ENCODE measurements at regions not wholly inside any gene's neighbourhood (a gene's known extent, or its start where the extent isn't known, plus 50 kb on each side); places are given as distances from the start of the nearest gene placed in this dataset.

DNA sequence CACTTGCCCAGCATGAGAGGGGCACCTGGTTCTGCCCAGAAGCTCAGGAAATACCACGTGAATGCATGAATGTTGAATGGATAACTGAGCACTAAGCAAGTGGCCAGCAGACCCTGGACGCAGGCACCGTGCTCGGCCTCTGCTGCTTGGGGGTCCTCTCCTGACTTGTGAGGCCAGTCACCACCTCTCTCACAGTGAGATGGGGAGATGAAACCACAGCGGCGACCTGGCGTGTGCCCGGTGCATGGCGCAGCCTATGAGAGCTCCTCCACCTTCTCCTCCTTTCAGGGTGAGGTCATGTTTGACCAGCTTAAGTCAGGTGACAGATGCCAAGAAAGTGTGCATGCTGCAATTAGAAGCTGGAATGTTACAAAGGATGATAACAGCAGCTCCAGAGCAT lies 75.5 kb downstream of the HMX1 start:
- DNase-seq, result no peak
- no peak for ATAC-seq (ENCODE audit: low read depth)
- no peaks in the 10 kb centered on the region for H3K27me3 Mint-ChIP-seq
- H3K36me3 Mint-ChIP-seq, result no peaks in the 10 kb centered on the region
- H3K27ac Mint-ChIP-seq, result no peak overlapping the region
- no peaks in the 10 kb centered on the region for H3K9me3 Mint-ChIP-seq
- no peak overlapping the region for H3K4me3 Mint-ChIP-seq
- POLR2A ChIA-PET, result interaction anchor here (1.5 kb wide), 1 partner anchor 21 kb away, joined by 7 read pairs; no protein-coding TSS in a partner anchor
- H3K4me1 Mint-ChIP-seq, result no peaks in the 10 kb centered on the region

GRCh38 chr4:8795140-8795539 lies 76.5 kb downstream of the HMX1 start:
- no peaks in the 10 kb centered on the region for H3K9me3 Mint-ChIP-seq
- ATAC-seq (ENCODE audit: low read depth), result no peak
- H3K27me3 Mint-ChIP-seq, result no peaks in the 10 kb centered on the region
- no peaks in the 10 kb centered on the region for H3K36me3 Mint-ChIP-seq
- H3K27ac Mint-ChIP-seq, result no peak overlapping the region
- no peaks in the 10 kb centered on the region for H3K4me1 Mint-ChIP-seq
- DNase-seq, result no peak
- H3K4me3 Mint-ChIP-seq, result no peak overlapping the region
- POLR2A ChIA-PET, result no interaction called here

GRCh38 chr4:8794491-8794890 lies 77.1 kb downstream of the HMX1 start:
- ATAC-seq (ENCODE audit: low read depth) (no peak), DNase-seq (no peak)
- H3K4me1 Mint-ChIP-seq, result no peaks in the 10 kb centered on the region
- H3K9me3 Mint-ChIP-seq, result no peaks in the 10 kb centered on the region
- no peak overlapping the region for H3K4me3 Mint-ChIP-seq
- POLR2A ChIA-PET, result no interaction called here
- no peaks in the 10 kb centered on the region for H3K27me3 Mint-ChIP-seq
- H3K36me3 Mint-ChIP-seq, result no peaks in the 10 kb centered on the region
- no peak overlapping the region for H3K27ac Mint-ChIP-seq

- ATAC-seq (ENCODE audit: low read depth) (no peak), DNase-seq (no peak)
- POLR2A ChIA-PET, result no interaction called here
- Mint-ChIP-seq H3K4me1 (no peaks in the 10 kb centered on the region), H3K36me3 (no peaks in the 10 kb centered on the region), H3K4me3 (no peak overlapping the region), H3K9me3 (no peaks in the 10 kb centered on the region), H3K27me3 (no peaks in the 10 kb centered on the region), H3K27ac (no peak overlapping the region)
These were observed 78.0 kb downstream of the HMX1 start for GRCh38 chr4:8793571-8794160.

DNA sequence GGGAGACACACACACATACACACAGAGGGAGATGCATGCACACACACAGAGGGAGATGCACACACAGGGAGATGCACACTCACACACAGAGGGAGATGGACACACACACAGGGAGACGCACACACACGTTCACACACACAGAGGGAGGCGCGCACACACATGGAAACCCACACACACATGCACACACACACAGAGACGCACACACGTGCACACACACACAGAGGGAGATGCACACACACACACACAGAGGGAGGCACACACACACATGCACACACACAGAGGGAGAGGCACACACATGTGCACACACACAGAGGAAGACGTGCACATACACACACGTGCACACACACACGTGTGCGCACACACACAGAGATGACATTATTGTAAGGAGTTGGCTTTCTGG lies 79.1 kb downstream of the HMX1 start:
- no peak for ATAC-seq (ENCODE audit: low read depth)

GRCh38 chr4:8791609-8792008 lies 80.0 kb downstream of the HMX1 start:
- no peak overlapping the region for H3K4me3 Mint-ChIP-seq
- no peaks in the 10 kb centered on the region for H3K36me3 Mint-ChIP-seq
- ATAC-seq (ENCODE audit: low read depth), result no peak
- no peak overlapping the region for H3K27ac Mint-ChIP-seq
- H3K4me1 Mint-ChIP-seq, result no peaks in the 10 kb centered on the region
- H3K27me3 Mint-ChIP-seq, result no peaks in the 10 kb centered on the region
- DNase-seq, result no peak
- POLR2A ChIA-PET, result no interaction called here
- no peaks in the 10 kb centered on the region for H3K9me3 Mint-ChIP-seq

More for the DNA sequence above, 79.1 kb downstream of the HMX1 start:
- Mint-ChIP-seq H3K4me3 (no peak overlapping the region), H3K4me1 (no peaks in the 10 kb centered on the region), H3K27ac (no peak overlapping the region), H3K9me3 (no peaks in the 10 kb centered on the region), H3K36me3 (no peaks in the 10 kb centered on the region), H3K27me3 (no peaks in the 10 kb centered on the region)
- POLR2A ChIA-PET, result no interaction called here
- no peak for DNase-seq

- ATAC-seq (ENCODE audit: low read depth) (no peak), DNase-seq (no peak)
- H3K4me1 Mint-ChIP-seq, result no peaks in the 10 kb centered on the region
- no peak overlapping the region for H3K27ac Mint-ChIP-seq
- H3K4me3 Mint-ChIP-seq, result no peak overlapping the region
- no peaks in the 10 kb centered on the region for H3K9me3 Mint-ChIP-seq
- H3K27me3 Mint-ChIP-seq, result no peaks in the 10 kb centered on the region
- POLR2A ChIA-PET, result no interaction called here
- H3K36me3 Mint-ChIP-seq, result no peaks in the 10 kb centered on the region
These were observed 80.9 kb downstream of the HMX1 start for GRCh38 chr4:8790749-8791148.

DNA sequence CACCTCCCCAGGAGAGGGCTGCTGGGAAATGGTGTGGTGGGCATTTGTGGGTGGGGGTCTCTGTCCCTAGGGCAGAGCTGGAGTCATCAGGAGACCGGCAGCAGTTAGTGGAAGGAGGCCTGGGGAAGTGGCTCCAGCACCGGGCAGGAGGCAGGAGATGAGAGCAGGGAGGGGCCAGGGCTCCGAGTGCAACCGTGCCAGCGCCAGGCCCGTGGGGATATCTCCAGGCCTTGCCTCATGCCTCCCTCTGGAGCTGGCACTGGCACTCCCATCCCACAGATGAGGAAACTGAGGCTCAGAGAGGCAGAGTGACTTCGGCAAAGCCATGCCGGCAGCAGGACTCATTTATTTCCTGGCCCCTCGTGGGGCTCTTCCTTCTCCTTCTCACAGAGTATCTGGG lies 83.5 kb downstream of the HMX1 start:
- H3K36me3 Mint-ChIP-seq, result no peaks in the 10 kb centered on the region
- H3K27ac Mint-ChIP-seq, result no peak overlapping the region
- H3K27me3 Mint-ChIP-seq, result no peaks in the 10 kb centered on the region
- POLR2A ChIA-PET, result no interaction called here
- H3K4me1 Mint-ChIP-seq, result no peaks in the 10 kb centered on the region
- H3K4me3 Mint-ChIP-seq, result no peak overlapping the region
- ATAC-seq (ENCODE audit: low read depth), result no peak
- no peak for DNase-seq
- H3K9me3 Mint-ChIP-seq, result no peaks in the 10 kb centered on the region

GRCh38 chr4:8786166-8786565 lies 85.5 kb downstream of the HMX1 start:
- ATAC-seq (ENCODE audit: low read depth) (no peak), DNase-seq (no peak)
- no peaks in the 10 kb centered on the region for H3K4me1 Mint-ChIP-seq
- H3K9me3 Mint-ChIP-seq, result no peaks in the 10 kb centered on the region
- H3K36me3 Mint-ChIP-seq, result no peaks in the 10 kb centered on the region
- POLR2A ChIA-PET, result no interaction called here
- no peak overlapping the region for H3K4me3 Mint-ChIP-seq
- no peak overlapping the region for H3K27ac Mint-ChIP-seq
- no peaks in the 10 kb centered on the region for H3K27me3 Mint-ChIP-seq

- no peak for DNase-seq
- Mint-ChIP-seq H3K27ac (no peak overlapping the region), H3K4me1 (no peaks in the 10 kb centered on the region), H3K9me3 (no peaks in the 10 kb centered on the region), H3K36me3 (no peaks in the 10 kb centered on the region), H3K27me3 (no peaks in the 10 kb centered on the region), H3K4me3 (no peak overlapping the region)
- POLR2A ChIA-PET, result no interaction called here
- ATAC-seq (ENCODE audit: low read depth), result no peak
These were observed 85.9 kb downstream of the HMX1 start for GRCh38 chr4:8785656-8786142.

DNA sequence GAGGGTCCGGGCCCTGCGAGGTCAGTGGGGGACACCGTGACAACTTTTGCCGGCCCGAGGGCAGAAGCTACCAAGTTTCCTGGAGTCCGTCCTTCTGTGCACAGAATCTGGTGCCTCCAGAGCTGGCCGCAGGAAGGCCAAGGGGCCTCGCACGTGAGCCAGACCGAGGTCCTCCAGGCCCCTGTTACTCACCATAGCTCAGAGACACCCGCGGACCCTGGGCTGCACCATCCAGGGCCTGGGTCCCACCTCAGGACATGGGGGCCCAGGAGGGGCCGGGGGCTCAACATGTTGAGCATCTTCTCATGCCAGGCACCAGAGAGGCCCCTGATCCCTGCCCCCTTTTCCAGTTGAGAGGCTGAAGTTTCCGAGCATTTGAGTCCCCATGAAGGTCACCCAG lies 87.9 kb downstream of the HMX1 start:
- H3K4me1 Mint-ChIP-seq, result no peaks in the 10 kb centered on the region
- H3K36me3 Mint-ChIP-seq, result no peaks in the 10 kb centered on the region
- H3K27ac Mint-ChIP-seq, result no peak overlapping the region
- POLR2A ChIA-PET, result no interaction called here
- no peak overlapping the region for H3K4me3 Mint-ChIP-seq
- DNase-seq (no peak), ATAC-seq (ENCODE audit: low read depth) (no peak)
- H3K27me3 Mint-ChIP-seq, result no peaks in the 10 kb centered on the region
- no peaks in the 10 kb centered on the region for H3K9me3 Mint-ChIP-seq

GRCh38 chr4:8782135-8782534 lies 89.5 kb downstream of the HMX1 start:
- no peaks in the 10 kb centered on the region for H3K4me1 Mint-ChIP-seq
- no peak for ATAC-seq (ENCODE audit: low read depth)
- no peaks in the 10 kb centered on the region for H3K9me3 Mint-ChIP-seq
- H3K4me3 Mint-ChIP-seq, result no peak overlapping the region
- no peak overlapping the region for H3K27ac Mint-ChIP-seq
- no peak for DNase-seq
- no peaks in the 10 kb centered on the region for H3K36me3 Mint-ChIP-seq
- POLR2A ChIA-PET, result no interaction called here
- no peaks in the 10 kb centered on the region for H3K27me3 Mint-ChIP-seq

DNA sequence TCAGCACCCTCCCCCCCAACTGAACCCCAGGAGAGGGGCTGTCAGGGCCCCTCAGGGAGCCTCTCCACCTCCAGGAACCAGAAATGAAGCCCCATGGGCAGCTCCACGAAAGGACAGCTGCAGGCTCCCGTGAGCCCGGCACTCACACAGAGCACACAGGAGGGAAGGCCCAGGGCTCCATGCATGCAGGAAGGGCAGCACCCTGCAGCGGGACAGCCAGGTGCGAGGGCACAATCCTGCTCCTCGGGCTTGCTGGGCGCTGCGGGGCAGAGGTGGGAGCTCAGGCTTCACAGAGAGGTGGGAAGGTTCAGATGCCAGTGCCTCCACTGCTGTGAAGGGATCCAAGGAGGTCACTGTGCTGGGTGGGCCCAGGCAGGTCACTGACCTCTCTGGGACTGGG lies 90.0 kb downstream of the HMX1 start:
- no peak overlapping the region for H3K27ac Mint-ChIP-seq
- DNase-seq (no peak), ATAC-seq (ENCODE audit: low read depth) (no peak)
- H3K4me1 Mint-ChIP-seq, result no peaks in the 10 kb centered on the region
- POLR2A ChIA-PET, result no interaction called here
- H3K27me3 Mint-ChIP-seq, result no peaks in the 10 kb centered on the region
- H3K36me3 Mint-ChIP-seq, result no peaks in the 10 kb centered on the region
- no peak overlapping the region for H3K4me3 Mint-ChIP-seq
- no peaks in the 10 kb centered on the region for H3K9me3 Mint-ChIP-seq

- no peaks in the 10 kb centered on the region for H3K27me3 Mint-ChIP-seq
- no peaks in the 10 kb centered on the region for H3K36me3 Mint-ChIP-seq
- POLR2A ChIA-PET, result no interaction called here
- H3K4me1 Mint-ChIP-seq, result no peaks in the 10 kb centered on the region
- H3K9me3 Mint-ChIP-seq, result no peaks in the 10 kb centered on the region
- H3K27ac Mint-ChIP-seq, result no peak overlapping the region
- no peak overlapping the region for H3K4me3 Mint-ChIP-seq
- no peak for ATAC-seq (ENCODE audit: low read depth)
- DNase-seq, result no peak
These were observed 90.9 kb downstream of the HMX1 start for GRCh38 chr4:8780596-8781368.
